ENCODE measurements at regions not wholly inside any gene's neighbourhood (a gene's known extent, or its start where the extent isn't known, plus 50 kb on each side); places are given as distances from the start of the nearest gene placed in this dataset.

DNA sequence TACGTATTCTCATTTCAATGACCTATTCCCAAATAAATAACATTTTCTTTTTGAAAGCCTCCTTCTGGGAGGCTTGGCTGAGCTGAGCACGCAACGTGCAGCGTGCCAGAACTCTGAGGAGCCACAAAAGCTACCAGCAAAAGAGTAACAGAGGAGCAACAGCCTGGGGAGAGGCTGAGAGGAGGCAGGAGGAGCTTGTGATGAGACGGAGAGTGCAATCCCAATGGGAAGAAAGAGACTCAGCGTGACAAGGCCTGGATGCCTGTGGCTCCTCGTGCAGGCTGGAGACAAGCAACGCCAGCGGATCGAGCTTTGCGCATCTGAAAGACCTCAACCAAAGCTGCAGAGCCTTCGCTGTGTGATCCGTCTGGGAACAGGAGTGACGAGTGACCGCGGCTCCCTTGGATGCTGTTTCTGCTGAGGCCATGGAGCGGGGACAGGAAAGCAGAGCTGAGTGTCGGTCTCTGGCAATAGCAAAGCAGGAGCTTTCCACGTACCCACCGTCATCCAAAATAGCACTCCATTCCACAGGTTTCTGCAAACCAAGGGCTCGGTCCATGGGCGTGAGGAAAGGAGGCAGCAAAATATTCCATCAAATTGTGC lies 171.7 kb upstream of the PFKP start:
- H3K4me1 ChIP-seq (ENCODE audit: insufficient read depth) = no peaks in the 10 kb centered on the region
- intact Hi-C loops (cut with DNase I) = no loop called here
- no peak overlapping the region for H3K4me3 ChIP-seq
- H3K27ac ChIP-seq = no peak overlapping the region
- TF ChIP-seq POLR2A (IDR thresholded peaks at IDR 0.05) (no peak), EP300 (IDR thresholded peaks at IDR 0.05) (no peak)
- TF ChIP-seq, protein P1, sequence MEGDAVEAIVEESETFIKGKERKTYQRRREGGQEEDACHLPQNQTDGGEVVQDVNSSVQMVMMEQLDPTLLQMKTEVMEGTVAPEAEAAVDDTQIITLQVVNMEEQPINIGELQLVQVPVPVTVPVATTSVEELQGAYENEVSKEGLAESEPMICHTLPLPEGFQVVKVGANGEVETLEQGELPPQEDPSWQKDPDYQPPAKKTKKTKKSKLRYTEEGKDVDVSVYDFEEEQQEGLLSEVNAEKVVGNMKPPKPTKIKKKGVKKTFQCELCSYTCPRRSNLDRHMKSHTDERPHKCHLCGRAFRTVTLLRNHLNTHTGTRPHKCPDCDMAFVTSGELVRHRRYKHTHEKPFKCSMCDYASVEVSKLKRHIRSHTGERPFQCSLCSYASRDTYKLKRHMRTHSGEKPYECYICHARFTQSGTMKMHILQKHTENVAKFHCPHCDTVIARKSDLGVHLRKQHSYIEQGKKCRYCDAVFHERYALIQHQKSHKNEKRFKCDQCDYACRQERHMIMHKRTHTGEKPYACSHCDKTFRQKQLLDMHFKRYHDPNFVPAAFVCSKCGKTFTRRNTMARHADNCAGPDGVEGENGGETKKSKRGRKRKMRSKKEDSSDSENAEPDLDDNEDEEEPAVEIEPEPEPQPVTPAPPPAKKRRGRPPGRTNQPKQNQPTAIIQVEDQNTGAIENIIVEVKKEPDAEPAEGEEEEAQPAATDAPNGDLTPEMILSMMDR (IDR thresholded peaks at IDR 0.05) = no peak
- no peak for DNase-seq
- no peaks in the 10 kb centered on the region for H3K27me3 ChIP-seq
- WGBS, 3 donors = 68 to 73% (median 70%) methylated on average over 22 of the region's 22 CpGs
- H3K9me3 ChIP-seq = no peaks in the 10 kb centered on the region
- no peaks in the 10 kb centered on the region for H3K36me3 ChIP-seq

DNA sequence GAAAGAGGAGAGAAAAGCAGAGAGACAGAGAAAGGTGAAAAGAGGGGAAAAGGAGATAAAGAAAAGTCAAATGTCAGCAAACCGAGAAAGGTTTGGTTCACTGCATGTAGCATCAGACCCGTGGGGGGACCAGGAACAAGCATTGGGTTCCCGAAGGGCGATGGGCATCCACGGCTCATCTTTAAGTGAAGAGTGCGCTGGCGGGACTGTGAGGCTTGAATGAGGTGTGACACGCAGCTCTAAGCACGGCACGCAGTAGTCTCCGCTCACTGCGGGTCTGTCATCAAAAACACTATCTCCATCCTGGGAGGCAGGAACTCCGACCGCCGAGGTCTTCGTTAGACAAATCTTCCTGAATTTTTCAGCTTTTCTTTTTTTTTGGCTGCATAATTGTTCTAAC lies 173.4 kb upstream of the PFKP start:
- Histone ChIP-seq H3K27me3 (no peaks in the 10 kb centered on the region), H3K27ac (no peak overlapping the region), H3K9me3 (no peaks in the 10 kb centered on the region), H3K36me3 (no peaks in the 10 kb centered on the region), H3K4me1 (ENCODE audit: insufficient read depth) (no peaks in the 10 kb centered on the region), H3K4me3 (no peak overlapping the region)
- intact Hi-C loops (cut with DNase I) = no loop called here
- no peak for DNase-seq
- no peak for TF ChIP-seq EP300 (IDR thresholded peaks at IDR 0.05)
- TF ChIP-seq, protein P1 (IDR thresholded peaks at IDR 0.05) = no peak
- TF ChIP-seq POLR2A (IDR thresholded peaks at IDR 0.05) = no peak
- WGBS, 3 donors = 91 to 93% (median 93%) methylated on average over 16 of the region's 16 CpGs

DNA sequence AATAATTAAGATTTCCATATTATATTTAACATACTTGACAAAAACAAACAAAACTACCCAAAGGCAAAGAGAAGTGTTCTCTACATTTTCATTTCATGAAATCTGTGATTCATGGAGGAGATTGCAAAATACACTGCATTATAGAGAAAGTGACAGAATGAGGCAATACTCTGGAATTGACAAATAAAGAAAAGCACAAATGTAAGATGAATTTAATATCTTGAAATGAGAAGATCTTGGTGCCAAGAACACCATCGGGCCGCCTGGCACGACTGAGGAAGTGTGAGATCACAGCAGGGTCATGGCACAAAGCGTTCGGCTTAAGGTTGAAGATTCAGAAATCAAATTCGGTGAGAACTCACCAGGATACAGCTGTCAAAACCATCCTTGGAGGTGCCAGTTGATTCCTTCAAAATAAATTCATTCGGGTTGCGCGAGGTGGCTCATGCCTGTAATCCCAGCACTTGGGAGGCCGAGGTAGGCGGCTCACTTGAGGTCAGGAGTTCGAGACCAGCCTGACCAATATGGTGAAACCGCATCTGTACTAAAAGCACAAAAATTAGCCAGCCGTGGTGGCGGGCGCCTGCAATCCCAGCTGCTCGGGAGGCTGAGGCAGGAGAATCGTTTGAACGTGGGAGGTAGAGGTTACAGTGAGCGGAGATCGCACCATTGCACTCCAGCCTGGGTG lies 174.0 kb upstream of the PFKP start:
- no peaks in the 10 kb centered on the region for H3K36me3 ChIP-seq
- no peak overlapping the region for H3K27ac ChIP-seq
- TF ChIP-seq, protein P1 (IDR thresholded peaks at IDR 0.05) = no peak
- no peak for TF ChIP-seq EP300 (IDR thresholded peaks at IDR 0.05)
- TF ChIP-seq POLR2A (IDR thresholded peaks at IDR 0.05) = no peak
- intact Hi-C loops (cut with DNase I) = no loop called here
- WGBS, 3 donors = 88 to 95% (median 93%) methylated on average over 21 of the region's 21 CpGs
- DNase-seq = no peak
- H3K4me3 ChIP-seq = no peak overlapping the region
- H3K9me3 ChIP-seq = no peaks in the 10 kb centered on the region
- no peaks in the 10 kb centered on the region for H3K27me3 ChIP-seq
- H3K4me1 ChIP-seq (ENCODE audit: insufficient read depth) = no peaks in the 10 kb centered on the region

DNA sequence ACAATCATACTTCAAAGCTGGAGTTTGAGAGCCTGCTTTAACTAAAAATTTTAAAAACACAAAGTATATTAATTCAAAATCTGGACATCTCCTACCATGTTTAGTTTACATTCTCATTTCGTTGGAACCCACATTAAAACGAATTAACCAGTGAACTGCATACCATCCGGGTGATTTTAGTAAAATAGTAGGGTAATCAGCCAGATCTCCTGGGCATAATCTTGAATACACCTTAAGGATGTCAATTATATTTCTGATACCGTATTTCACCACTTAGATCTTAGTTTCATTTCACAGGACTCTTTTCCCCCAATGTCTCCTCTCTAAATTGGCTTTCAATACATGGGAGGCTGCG lies 175.6 kb upstream of the PFKP start:
- Histone ChIP-seq H3K4me3 (no peak overlapping the region), H3K27ac (no peak overlapping the region), H3K4me1 (ENCODE audit: insufficient read depth) (no peaks in the 10 kb centered on the region), H3K36me3 (no peaks in the 10 kb centered on the region), H3K27me3 (no peaks in the 10 kb centered on the region), H3K9me3 (no peaks in the 10 kb centered on the region)
- 78 to 86% (median 81%) methylated on average over 5 of the region's 5 CpGs for WGBS, 3 donors
- intact Hi-C loops (cut with DNase I) = no loop called here
- TF ChIP-seq EP300 (IDR thresholded peaks at IDR 0.05) (no peak), POLR2A (IDR thresholded peaks at IDR 0.05) (no peak)
- TF ChIP-seq, protein P1 (IDR thresholded peaks at IDR 0.05) = no peak
- DNase-seq = no peak
